GM18909 (cell line): ENCODE measurements at regions not wholly inside any gene's neighbourhood (a gene's known extent, or its start where the extent isn't known, plus 50 kb on each side); places are given as distances from the start of the nearest gene placed in this dataset.
A peak's percentile ranks its signal among the peaks of the same experiment; 100 is the strongest.

Experiments used
- ATAC-seq: cut with Tn5 transposase; IDR thresholded peaks from one replicate; pipeline ENCODE4 v1.9.1; 2021; ENCODE audit warnings: mild to moderate bottlenecking; ENCODE audit not compliant: unreplicated experiment, poor library complexity

DNA sequence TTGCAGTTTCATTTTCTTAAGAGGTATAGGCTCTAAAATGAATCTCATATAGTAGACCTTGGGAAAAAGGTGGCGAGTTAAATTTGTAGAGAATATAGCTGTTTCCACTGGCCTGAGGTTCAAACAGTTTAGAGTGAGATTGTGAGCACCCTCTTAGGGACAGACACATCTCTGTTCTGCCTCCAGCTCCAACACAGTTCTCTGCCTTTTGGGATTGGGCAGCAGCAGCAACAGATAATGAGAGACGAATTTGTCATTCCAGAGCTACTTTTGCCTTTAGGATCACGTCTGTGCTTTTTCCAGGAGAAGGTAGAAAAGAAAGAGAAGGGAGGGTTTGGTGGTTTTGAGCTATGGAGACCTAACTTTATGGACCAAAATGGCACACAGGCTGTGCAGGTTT lies 289.4 kb downstream of the PRL start:
- ATAC-seq = no peak

DNA sequence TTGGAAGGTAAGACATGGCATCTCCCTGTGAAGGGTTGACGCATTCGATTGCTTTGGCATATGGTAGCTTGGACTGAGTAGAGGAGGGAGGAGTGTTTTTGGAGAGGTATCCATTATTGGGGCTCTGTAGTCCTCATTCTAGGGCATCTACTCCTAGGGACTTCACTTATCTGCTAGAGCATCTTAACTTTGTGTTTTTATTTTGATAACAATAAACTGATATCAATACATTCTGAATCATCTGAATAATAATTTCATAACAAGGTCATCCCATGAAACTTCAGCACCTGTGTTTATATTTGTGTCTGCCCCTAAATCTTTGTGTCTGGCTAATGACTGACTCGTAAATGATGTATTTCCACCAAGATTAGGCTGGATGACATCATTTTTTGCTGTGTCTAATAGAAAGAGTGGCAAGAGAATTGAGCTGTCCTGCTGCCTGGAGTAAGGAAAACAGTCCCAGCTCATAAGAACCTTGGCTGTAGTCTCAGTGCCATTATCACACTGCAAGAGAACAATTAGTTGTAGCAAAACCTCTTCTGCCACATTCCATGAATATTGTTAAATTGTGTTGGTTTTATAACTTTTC lies 288.5 kb downstream of the PRL start:
- ATAC-seq = no peak

DNA sequence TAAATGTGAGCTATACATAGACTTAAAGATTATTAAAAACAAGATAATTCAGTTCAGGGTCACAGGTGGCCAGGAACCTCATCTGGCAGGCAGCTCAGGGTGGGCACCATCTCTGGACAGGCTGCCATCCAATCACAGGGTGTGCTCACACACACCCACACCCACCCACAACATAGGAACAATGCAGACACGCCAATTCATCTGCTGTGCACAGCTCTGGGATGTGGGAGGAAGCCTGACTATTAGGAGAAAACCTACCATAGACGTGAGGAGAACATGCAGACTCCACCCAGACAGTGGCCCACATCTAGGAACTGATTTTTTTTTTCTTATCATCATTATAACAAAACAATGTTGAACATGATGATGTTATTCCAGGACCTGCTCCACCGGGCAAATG lies 286.7 kb downstream of the PRL start:
- no peak for ATAC-seq

DNA sequence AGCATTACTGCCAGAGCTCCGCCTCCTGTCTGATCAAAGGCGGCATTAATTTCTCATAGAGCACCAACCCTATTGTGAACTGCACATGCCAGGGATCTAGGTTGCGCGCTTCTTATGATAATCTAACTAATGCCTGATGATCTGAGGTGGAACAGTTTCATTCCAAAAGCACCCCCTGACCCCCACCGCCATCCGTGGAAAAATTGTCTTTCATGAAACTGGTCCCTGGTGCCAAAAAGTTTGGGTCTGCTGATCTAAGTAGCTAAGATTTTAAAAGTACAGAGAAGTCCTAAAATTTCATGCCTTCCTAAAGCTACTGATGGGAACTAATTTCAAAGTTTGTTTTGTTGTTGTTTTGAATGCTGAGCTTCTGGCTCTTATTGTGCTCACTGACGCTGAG lies 281.6 kb downstream of the PRL start:
- no peak for ATAC-seq

DNA sequence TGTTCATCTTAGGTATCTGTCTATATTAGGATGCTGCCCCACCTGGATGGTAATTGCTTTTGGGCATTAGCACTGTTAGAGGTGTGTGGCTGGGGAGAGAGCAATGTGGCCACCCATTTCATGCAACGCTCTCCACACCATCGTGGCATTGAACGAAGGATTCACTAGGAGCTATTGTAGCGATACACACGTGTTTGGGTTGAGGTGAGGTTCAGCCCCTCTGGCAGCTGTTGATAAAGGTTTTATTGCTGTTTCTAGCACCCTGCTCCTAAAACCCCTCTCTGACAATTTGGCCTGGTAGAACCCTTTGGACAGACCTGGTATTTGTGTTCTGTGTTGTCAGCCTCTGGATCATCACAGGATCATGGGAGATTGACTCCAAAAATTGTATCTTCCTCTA lies 280.9 kb downstream of the PRL start:
- no peak for ATAC-seq

DNA sequence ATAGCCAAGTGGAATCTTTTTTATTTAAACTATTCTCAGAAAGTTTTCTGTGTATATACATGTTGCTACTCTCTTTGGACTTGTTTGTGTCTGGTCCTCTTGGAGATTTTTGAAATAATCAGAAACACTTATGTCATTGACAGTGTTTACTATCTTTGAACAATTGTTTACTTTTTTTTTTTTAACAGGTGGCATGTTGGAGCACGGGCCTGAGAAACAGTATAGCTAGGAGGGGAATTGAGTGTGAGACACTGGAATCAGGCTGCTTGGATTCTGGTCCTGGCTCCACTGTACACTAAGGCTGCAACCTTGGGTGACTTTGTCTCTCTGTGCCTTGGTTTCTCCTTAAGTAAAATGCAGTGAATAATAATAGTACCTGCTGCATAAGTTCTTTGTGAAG lies 279.6 kb downstream of the PRL start:
- ATAC-seq = no peak

DNA sequence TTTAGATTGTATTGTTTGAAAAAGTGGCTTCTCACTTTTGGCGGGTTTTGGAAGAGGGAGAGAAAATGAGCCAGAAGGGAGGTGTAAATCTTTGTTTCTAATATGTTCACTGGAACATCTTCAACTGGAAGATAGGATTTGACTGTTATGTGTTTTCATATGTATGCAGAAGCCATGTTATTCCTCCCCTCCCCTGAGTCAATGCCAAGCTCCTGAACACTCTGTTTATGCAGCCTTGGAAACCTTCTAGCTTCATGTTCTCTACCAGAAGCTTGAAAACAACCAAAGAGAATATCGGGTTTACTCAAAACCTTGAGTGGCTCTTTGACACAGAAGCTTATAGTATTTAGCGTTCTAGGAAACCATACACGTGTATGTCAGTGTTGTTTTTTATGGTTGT lies 279.1 kb downstream of the PRL start:
- no peak for ATAC-seq

DNA sequence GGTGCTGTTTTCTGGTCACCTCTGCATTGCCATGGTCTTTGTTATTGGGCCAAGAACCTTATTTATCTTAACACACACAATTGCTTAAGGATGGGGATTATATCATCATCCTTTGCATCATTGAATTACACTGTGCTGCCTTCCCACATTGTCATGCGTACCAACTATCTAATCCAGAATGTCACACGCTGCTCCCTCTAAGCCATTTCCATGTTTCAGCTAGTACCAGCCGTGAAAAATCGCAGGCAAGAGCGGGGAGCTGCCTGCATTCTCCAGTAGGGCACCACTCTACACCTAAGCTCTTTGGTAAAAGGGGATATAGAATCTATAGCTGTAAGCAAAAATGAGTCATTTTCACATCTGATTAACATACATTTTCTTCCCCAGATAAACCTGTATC lies 277.0 kb downstream of the PRL start:
- ATAC-seq = no peak

DNA sequence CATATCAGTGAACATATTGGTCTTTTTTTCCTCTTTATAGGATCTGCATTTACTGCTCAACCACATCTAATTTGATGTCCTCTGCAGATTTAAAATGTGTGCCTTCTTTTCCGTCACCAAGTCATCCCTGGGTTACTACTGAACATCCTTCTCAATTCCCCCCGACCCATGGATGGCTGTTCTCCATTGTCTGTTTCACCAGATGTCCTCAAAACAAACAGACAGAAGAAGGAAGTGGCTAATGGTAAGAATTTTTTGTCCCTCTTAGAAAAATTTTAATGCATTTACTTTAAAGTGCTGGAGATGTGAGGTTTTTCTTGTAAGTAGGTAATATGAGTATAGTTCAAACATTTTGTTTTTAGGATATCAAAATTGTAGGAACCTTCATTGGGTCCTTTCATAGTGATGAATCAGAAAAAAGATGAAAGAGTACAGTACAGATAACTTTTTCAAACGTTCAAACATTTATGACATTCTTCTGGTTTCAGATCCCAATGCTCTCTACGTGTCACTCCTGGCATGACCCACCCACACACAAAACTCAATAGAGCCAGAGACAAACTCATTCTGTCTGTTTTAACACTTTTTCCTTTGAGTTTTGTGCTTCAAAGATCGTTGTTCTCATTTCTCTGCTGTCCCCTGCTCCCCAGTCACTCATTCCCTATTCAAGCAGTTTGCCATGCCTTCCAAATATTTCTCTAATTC lies 276.4 kb downstream of the PRL start:
- no peak for ATAC-seq

DNA sequence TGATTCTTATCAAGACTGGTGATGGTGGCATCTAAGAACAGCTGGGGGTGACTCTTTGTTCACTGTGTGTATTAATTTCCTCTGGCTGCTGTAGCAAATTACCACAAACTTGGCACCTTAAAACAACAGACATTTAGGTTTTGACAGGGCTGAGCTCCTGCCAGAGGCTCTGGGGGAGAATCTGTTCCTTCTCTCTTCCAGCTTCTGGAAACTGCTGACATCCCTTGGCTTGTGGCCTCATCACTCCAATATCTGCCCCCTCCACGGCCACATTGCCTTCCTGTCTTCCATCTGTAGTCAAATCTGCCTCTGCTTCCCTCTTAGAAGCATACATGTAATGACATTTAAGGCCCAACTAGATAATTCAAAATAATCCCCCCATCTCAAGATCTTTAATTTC lies 274.9 kb downstream of the PRL start:
- no peak for ATAC-seq

DNA sequence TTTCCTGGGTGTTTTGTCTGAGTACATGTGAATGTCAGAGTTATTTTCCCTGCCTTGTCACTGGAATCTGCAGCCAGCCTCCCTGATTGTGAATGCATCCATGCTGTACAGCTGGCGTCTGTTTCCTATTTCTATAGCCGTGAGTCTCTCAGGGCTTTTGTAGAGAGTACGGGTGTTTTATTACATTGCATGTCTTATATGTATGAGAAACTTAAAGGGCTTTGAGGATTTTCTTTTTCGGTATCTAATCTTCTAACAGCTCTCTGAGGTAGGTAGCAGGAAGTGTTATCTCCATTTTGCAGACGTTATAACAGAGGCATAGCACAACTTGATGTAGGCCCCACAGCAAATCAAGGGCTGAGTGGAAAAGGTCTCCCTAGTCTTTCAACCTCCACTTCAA lies 272.9 kb downstream of the PRL start:
- no peak for ATAC-seq

DNA sequence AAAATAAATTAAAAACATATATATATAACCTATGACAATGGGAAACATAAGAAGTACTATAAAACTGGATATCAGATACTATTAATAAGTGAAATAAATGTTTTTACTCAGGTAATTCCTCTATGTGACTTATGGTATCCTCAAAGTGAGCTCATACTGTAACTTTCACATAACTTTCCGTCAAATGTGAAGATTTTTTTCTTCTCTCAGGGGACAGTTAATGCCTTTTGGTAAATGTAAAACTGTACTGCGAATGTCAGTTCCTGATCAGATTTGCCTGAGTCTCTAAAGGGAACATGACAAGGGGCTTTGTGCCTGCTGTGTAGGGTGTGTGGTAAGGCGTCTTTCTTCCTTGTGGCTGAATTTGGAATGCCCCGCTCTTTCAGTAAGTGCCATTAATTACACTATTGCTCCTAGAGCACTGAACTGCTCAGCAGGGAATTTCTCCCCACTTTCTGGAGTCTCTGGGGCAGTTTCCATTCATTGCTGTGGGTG lies 271.8 kb downstream of the PRL start:
- peak; percentile 46 for ATAC-seq

DNA sequence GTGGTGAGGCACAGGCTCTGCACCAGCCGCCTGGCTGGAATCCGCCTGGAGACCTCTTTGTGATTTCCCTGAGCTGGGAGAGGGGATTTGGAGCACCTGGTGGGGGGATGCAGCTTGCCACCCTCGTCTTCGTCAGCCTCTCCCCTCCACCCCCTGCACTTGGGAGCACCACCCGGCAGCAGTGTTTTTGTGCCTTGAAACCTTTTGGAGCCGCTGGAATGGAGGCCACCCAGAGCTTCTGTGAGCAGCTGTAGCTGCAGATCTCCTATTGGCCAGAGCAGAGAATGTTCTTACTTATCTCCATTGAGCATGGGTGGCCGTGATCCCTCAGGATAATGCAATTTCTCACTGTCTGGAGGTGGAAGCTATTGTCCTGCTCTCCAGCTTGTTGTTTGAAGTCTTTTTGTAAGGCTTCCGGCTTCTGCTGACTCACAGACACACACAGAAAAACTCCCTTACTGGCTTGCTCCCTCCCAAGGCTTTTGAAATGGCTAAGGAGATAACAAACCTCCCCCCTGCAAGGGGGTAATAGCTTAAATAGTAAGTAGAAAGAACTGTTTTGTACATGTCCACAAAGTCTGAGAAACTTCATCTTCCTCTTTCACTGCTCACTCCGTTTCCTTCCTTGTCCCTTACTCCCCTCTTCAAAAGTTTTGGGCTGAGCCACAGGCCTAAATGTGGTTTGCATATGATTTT lies 271.2 kb downstream of the PRL start:
- ATAC-seq = peak; percentile 65

DNA sequence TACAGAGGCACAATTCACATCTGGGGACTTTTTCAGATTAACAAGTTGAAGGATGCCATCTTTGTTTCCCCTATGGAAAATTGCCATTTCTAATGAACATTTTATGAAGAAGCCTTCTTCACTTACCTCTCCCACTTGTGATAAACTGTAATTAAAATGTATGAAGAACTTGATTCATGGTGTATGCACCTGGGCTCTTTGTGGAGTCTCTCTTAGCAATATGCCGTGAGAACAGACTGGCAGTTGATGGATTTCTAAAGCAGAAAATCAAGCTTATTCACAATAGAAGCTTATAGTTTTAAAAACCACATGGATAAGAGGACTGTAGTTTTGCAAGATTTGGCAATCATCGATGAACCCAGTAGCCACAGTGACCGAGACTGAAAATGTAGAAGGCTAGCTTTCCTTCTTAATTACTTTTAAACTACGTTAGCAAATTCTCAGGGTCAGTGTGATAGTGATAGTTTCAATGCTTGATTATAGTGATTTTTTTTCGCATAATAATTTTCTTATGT lies 270.6 kb downstream of the PRL start:
- peak; percentile 20 for ATAC-seq

DNA sequence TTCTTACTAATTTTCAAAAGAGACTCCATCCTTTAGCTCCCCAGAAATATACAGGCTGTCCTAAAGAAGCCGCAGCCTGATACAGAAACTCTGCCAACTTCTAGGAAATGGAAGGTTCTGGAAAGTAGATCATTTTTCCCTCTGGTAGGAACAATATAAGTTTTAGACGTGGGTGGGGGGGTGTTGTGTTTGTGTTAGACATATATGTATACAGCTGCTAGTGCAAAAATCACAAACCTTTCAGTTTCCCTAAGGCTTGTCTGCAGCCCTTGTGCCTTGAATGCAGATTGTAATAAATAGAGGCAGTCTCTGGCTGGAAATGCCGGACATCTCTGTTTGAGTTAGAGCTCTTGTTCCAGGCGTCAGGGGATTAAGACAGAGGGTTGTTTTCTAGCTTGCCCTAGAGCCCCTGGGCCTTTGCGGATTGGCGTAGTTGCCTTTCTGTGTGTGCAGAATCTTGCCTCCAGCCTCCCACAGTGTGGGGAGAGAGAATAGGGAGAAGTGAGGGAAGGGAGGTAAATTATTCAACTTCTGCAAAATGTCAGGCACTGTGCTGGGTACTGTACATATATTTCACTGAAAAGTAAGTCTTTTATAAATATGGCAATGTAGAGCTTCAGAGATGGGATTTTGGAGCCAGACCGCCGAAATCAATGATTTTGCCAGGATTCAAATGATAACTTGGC lies 269.7 kb downstream of the PRL start:
- ATAC-seq = no peak

DNA sequence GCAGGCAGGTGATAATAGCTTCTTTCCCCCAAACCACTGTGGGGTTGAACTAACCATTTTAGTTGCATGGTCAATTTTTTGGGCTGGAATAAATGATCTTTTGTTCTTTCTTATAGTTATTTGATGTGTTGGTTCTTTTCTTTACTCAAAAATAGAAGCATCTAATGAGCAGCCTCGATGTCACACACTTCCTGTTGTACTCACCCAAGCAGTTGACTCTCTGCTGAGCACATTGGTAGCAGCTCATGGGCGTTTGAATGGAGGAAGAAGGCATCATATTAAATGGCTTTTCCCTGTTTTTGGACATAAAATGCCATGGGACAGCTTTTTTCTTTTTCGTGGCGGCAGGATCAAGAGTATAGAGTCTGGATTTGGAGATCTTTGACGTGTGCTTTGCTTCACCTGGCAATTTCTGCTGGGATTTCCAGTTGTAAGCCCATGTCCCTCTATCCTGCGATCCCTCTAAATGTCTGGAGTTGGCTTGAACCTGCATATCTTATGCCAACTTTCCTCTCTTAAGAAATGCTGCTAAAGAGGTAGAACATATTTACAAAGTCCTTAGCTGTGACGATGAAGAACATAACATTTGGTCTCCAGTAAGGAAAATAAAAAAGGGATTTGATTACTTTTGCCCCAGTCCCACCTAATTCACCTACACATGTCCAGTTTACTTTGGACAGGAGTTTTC lies 268.3 kb downstream of the PRL start:
- no peak for ATAC-seq

DNA sequence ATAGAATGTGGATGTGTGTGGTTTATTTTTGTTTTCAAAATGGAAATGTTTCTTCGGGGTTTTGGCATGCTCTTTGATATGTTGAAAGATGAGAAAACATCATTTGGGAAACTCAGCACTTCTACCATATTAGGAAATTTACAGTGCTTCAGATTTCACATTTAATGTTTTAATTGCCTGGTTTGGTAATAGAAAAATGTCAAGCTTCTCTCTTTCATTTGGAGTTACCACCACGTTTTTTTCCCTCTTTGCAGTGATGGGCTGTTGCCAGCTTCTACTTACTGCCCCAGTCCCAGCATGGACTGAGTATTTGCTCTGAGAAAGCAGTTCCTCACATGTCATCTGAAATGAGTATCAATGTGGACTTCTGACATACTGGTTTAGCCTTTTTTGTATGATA lies 267.7 kb downstream of the PRL start:
- no peak for ATAC-seq

DNA sequence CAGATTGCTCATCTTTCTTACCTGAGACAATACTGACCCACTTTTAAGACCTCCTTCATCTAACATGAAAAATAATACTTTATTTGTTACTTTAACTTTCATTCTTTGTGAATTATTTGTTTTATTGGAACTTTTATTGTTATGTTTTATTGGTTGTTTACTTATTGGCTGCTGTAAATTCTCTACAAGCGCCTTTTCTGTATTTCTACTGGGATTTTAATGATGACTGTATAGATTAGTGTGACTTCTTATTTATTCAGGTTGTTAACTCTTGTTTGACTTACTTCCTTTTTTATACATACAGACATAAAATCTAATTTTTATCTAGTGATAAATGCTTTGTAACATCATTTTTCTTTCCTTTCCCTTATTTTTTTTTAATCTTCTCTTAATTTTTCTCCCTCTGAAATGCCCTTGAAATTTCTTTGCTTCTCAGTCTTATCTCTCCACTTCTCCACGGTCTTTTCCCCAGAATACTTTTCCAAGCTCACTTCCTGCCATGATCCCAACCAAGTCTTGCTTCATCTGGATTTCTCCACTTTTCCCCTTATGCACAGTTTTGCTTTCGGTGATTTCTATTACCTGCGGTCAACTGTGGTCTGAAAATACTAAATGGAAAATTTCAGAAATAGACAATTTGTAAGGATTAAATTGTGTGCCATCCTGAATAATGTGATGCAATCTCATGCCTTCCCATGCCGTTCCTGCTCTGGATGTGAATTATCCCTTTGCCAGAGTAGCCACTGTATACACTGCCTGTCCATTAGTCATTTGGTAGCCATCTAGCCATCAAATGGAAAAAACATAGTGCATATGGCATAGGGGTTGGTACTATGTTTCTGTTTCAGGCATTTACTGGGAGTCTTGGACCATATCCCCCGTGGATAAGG lies 265.9 kb downstream of the PRL start:
- ATAC-seq = no peak

DNA sequence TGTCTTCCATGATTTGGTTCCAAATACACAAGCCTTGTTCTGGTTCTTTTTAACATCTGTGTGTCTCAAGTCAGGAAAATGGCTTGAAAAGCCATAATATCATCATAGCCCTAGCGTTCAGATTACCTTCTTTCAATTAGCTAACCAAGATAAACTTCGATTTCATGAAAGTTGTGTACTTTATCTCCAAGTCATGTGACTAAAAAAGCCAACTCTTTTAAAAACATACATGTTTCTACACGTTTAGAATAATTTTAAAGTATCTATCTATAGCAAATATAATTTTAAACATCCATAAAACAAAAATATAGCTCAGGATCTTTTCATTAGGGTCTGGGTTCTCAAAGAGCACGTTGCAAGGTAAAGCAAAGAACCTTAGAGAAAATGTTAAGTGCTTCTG lies 261.1 kb downstream of the PRL start:
- ATAC-seq = no peak
